GM12892 (cell line): ENCODE measurements at regions not wholly inside any gene's neighbourhood (a gene's known extent, or its start where the extent isn't known, plus 50 kb on each side); places are given as distances from the start of the nearest gene placed in this dataset.

Experiments
- DNase-seq: peaks from one replicate; pipeline ENCODE4 v3.0.0; 2011; ENCODE audit not compliant: insufficient read length
- FAIRE-seq: peaks from 2 replicates; lab custom pipeline; 2011; peaks lifted over from hg19 to GRCh38; lab: Jason Lieb, UNC
- POLR2A ChIP-seq: IDR thresholded peaks from 2 replicates; pipeline ENCODE4 v1.6.1; 2011; ENCODE audit warnings: low read depth, low read length, control low read depth
- POLR2AphosphoS5 ChIP-seq: IDR thresholded peaks from 2 replicates; pipeline ENCODE4 v1.6.1; 2011; ENCODE audit warnings: low read depth, low read length, control low read depth
- TAF1 ChIP-seq: IDR thresholded peaks from 2 replicates; pipeline ENCODE4 v1.6.1; 2011; ENCODE audit warnings: low read depth, mild to moderate bottlenecking, control low read depth, low read length, borderline replicate concordance

DNA sequence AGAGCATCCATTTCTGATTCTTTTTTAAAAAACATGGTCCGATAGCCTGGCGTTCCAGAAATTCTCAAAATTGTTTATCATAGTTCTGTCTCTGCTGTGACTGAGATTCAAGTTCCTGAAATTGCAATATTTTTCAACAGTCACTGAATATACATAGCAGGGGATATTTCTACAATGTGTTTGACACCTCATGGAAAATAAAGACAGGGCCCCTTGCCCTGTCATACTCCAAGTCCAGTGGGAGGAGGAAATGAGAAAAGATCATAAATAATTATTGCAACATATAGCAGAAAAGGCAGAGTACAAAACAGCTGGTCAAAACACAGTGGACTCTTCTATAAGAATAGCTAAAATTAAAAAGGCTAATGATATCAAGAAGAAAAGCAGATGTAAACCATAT is 234.8 kb upstream of the SPTLC3 start:
- FAIRE-seq, result no peak
- TF ChIP-seq POLR2AphosphoS5, result no peak
- no peak for TF ChIP-seq TAF1
- no peak for TF ChIP-seq POLR2A

DNA sequence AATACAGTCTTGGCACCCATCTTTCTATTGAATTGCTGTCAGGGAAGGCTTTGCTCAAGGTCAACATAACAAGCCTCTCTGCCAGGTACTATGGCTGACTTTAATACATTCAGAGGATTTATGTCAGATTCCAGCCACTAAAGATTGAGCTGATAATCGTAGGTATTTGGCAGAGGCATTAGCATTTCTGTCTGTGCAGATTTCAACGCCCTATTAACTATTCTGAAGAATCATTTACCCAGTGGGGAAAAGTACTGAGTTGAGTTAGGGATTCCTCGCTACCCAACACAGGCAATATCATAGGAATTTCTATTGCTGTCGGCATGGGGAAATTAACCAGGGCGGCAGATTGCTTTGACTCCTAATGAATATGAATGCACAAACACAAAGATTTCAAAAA is 233.7 kb upstream of the SPTLC3 start:
- no peak for TF ChIP-seq TAF1
- TF ChIP-seq POLR2AphosphoS5, result no peak
- TF ChIP-seq POLR2A, result no peak
- FAIRE-seq (no peak), DNase-seq (no peak)

More for the DNA sequence above, 234.8 kb upstream of the SPTLC3 start:
- no peak for DNase-seq

DNA sequence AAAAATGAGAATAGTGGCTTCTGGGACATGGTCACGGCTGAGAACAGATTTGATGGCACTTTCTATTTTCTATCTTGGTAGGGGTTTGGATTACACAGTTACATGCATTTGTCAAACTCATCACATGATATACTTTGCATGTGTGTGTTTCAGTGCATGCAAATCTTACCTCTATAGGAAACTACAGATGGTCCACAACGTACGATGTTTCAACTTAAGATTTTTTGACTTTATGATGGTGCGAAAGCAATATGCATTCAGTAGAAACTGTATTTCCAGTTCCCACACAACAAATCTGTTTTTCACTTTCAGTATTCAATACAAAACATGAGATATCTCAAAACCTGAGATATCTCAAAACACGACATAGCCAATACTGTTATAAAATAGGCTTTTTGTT is 231.8 kb upstream of the SPTLC3 start:
- no peak for DNase-seq
- FAIRE-seq, result no peak
- TF ChIP-seq POLR2AphosphoS5, result no peak
- no peak for TF ChIP-seq POLR2A
- TF ChIP-seq TAF1, result no peak

DNA sequence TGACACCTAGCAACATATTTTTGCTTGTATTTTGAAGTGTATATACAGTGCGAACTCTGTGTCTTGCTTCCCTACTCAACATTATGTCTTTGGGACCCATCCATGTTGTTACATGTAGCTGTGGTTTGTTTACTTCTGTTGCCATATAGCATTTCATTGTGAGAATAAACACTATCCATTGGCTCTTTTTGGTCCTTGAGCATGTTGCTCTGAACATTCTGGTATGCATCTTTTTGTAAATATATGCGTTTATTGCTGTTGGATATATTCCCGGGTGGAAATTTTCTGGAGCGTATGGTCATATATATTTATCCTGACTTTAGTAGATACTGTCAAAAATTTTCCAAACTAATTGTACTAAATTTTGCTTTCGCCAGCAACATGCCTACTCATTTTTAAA is 222.5 kb upstream of the SPTLC3 start:
- no peak for FAIRE-seq
- TF ChIP-seq POLR2A (no peak), TAF1 (no peak), POLR2AphosphoS5 (no peak)

DNA sequence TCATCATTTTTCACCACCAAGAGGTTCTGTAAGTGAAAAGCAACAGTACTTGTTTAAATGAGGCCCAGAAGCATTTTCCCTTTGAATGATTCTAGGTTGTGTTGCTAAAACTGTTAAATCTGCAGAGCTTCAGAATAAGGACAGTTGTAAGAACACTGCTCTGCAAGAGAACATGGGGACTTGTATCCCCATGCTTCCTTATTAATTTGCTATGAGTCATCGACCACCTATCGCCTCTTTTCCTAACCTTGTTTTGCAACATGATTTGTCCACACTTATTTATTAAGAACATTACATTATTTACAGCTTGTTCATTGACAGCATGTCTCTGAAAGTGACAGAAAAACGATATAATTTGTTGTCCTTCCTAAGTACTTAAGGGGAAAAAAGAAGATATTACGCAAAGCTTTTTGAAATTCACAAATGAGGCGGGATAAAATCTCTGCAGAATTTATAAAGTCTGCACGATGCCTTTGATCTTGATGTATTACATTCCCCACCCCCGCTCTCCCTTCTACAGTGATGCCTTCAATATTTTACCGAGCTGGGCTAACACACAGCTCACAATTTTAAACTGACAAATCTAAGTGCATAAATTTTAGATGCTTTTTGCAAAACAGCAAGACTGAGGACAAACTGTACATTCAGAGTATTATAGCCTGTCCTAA is 220.0 kb upstream of the SPTLC3 start:
- FAIRE-seq (no peak), DNase-seq (no peak)
- TF ChIP-seq POLR2AphosphoS5, result no peak
- TF ChIP-seq TAF1, result no peak

More for the DNA sequence above, 222.5 kb upstream of the SPTLC3 start:
- DNase-seq, result no peak

DNA sequence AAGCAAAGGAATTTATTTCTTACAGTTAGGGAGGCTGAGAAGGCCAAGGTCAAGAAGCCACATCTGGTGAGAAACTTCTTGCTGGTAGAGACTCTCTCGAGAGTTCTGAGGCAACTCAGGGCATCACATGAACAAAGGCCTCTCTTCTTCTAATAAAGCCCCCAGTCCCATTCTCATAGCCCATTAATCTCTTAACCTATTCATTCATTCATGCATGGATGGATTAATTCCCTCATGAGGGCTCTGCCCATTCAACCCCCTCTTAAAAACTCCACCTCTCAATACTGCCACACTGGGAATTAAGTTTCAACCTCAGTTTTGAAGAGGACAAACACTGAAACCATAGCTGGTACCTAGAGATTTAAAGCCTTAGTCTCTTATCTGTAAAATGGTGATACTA is 217.9 kb upstream of the SPTLC3 start:
- DNase-seq (no peak), FAIRE-seq (no peak)
- TF ChIP-seq TAF1 (no peak), POLR2A (no peak), POLR2AphosphoS5 (no peak)

DNA sequence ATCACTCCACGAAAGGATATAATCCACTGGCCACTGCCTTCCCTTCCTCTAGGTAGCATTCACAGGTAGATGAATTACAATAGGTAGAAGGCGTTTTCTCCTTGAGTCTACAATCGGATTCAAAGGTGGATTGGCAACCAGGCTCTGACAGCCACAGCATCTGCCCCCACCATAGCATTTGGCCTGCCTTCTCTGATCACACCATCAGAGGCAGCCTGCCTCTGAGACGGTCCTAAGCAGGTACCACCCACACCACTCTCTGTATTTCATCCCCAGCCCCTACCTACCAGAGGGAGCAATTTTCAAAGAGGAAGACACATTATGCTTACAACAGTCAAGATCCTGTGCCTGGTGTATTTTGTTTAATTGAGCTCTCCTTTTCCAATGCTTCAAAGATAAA is 210.5 kb upstream of the SPTLC3 start:
- FAIRE-seq (no peak), DNase-seq (no peak)
- TF ChIP-seq POLR2AphosphoS5, result no peak
- no peak for TF ChIP-seq TAF1
- no peak for TF ChIP-seq POLR2A

DNA sequence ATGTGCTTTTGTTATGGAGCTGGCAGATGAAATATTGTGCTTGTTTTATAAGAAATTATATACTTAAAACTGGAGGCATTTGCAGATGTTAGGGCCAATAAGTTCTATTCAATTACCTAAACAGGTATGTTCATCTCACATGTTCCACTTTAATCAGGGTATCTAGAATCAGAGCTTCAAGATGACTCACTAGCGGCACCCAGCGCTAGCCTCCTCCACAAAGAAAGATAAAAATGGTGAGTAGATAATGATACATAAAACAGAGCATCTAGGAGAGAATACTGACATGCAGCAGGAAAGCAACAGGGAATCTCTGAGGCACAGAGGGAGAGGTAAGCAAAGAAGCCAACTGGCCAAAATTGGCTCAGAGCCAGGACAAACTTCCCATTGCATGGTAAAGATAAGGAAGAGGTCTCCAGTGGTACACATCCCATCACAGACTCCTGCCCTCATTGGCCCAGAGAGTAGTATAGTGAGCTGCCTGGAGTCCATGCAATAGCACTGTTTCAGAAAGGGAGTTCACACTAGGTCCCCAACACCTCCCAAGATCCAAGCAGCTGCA is 200.7 kb upstream of the SPTLC3 start:
- DNase-seq (no peak), FAIRE-seq (no peak)
- TF ChIP-seq POLR2A (no peak), TAF1 (no peak), POLR2AphosphoS5 (no peak)

DNA sequence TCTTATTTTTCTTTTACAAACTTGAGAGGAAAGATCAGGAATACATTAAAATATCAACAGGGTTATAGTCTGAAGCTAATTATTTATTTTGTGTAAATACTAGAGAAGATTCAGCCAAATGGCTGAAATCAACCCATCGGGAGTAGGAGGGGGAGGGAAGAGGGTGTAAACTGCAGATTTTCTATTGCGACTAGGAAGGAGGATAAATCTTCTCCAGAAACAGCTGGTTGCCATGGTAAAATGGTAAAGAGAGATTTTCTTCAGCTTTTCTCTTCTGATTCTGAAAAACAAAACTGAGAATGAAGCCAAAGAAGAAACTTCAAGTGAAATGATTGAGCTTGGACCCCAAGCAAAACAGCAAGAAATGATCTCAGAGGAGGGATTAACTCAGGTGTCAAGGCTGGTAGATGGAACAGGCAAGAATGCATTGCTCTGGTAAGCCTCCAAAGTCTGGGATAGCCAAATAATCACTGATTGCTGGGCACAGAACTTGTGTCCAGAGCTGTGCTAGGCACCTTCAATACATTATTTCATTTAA is 193.5 kb upstream of the SPTLC3 start:
- DNase-seq (no peak), FAIRE-seq (no peak)
- TF ChIP-seq POLR2A (no peak), TAF1 (no peak), POLR2AphosphoS5 (no peak)

DNA sequence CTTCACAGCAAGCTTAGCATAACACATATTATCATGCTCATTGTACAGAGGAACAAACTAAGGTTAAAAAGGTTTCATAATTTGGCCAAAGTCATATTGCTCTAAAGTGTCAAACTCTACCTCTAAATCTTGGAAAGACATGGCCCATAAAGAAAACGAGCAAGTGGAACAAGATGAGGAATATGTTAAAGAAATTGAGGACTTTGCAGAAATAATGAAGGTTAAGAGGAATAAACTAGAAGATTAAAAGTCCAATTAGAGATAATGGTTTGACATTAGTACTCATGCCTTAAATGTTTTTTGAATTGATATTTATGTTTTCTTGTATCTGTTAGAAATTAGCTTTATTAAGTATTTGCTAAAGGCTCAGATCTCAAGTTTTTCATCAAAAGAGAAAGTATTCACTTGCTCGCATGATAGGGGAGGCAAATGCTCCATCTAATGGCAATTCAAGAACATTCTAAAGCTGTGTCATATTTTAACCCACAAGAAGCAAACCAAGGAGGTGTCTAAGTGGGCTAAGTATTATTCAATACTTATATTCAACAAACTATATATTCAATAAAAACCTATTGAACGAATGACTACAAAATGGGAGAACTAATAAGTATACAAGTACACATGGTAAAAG is 192.9 kb upstream of the SPTLC3 start:
- FAIRE-seq, result no peak
- no peak for TF ChIP-seq POLR2AphosphoS5
- no peak for TF ChIP-seq TAF1
- no peak for TF ChIP-seq POLR2A
- DNase-seq, result no peak

DNA sequence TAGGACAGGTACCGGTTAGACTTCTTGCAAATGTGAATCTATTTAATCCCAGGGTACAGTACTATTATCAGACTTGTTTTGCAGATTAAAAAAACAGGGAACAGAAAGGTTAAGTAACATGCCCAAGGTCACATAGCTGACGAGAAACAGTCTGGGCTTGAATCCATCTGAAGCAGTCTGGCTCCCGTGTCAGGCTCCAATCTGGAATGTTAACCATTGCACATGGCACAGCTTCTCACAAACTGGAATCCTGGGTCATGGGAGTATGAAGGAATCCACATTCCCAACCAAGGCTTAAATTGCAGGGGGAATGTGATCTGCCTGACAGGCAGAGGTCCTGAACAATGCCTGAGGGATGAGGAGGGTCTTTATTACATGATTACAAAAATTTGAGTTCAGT is 187.5 kb upstream of the SPTLC3 start:
- no peak for FAIRE-seq
- TF ChIP-seq POLR2AphosphoS5 (no peak), POLR2A (no peak), TAF1 (no peak)
- no peak for DNase-seq

DNA sequence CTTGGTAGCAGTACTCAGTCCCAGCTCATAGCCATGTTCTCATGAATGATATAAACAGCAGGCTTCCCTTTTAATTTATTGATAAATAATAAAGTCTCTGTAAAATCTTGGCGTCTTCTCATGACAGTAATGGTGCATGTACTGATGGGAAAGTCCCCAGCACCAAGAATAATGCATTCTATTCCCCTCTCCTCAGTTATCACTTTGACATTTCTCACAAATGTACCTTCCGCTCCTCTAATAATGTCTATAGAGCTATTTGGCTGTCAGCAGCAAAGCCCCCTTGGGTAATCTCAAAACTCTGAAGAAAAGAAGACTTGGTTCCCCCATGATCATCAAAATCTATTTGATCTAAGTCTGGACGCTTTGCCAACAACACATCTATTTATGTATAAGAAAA is 185.0 kb upstream of the SPTLC3 start:
- no peak for FAIRE-seq
- no peak for DNase-seq
- no peak for TF ChIP-seq POLR2A
- no peak for TF ChIP-seq POLR2AphosphoS5
- TF ChIP-seq TAF1, result no peak
